GM18505 (cell line): ENCODE measurements at regions not wholly inside any gene's neighbourhood (a gene's known extent, or its start where the extent isn't known, plus 50 kb on each side); places are given as distances from the start of the nearest gene placed in this dataset.

Source experiments
- ATAC-seq: cut with Tn5 transposase; IDR thresholded peaks from one replicate; pipeline ENCODE4 v1.9.1; 2021; ENCODE audit not compliant: unreplicated experiment
- POLR2A ChIP-seq: IDR thresholded peaks from 4 replicates; pipeline ENCODE4 v1.6.1; 2011; ENCODE audit warnings: borderline replicate concordance; ENCODE audit not compliant: insufficient read depth, insufficient read length; ENCODE audit errors: extremely low read depth

DNA sequence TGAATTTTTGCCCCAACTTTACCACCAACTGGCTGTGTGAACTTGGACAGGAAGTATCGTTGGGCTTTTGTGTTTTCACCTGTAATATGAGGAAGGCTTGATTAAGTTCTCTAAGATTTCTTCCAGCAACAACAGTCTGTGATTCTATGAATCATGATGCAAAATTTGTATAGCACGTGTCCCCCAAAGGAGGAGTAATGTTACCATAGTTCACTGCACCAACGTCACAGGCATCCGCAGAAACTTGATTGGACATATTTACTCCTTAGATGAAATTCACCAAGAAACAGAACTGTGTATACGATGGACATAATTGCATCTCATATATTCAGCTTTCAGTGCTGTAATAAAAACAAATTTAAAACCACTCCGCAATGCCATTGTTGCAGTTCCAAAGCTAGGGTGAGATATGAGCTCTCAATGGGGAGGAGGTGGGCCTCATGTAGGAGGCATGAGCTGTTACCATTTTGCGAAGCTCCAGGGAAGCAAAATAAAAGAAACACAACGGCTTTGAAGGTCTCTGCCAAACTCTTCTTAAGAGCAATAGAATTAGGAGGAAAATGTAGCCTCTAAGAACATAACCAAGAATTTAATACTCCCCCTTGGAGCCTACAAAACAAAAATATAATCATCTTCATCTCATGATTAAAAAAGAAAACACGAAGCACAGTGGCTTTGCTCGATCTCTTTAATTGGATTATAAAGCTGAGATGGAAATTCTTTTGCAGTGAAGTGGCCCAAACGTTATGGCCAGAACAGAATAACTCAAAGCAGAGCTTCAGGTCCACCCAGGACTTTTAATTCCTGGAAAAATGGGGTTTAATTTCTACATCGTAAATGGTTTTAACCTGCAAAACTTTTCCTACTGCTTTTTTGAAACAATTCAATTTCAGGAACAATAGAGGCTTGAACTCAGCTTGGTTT is 80.7 kb downstream of the CHST2 start:
- no peak for ATAC-seq
- no peak for TF ChIP-seq POLR2A

DNA sequence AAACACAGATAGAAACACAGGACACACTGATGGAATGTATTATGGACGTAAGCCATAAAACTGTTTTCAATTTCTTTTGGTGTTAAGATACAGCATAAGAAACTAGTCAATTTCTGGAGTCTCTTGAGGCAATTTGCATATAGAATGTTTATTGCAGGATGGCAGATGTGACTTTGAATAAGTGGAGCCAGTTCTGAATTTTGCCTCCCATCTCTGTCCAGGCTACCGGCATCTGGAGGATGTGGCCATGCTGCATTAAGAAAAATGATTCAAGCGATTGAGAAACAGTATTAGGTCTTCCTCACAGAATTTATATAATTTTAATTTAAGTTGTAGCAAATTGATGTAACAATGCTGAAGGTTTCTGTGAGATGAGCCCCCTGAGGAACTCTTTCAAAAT is 81.5 kb downstream of the CHST2 start:
- TF ChIP-seq POLR2A, result no peak
- no peak for ATAC-seq

DNA sequence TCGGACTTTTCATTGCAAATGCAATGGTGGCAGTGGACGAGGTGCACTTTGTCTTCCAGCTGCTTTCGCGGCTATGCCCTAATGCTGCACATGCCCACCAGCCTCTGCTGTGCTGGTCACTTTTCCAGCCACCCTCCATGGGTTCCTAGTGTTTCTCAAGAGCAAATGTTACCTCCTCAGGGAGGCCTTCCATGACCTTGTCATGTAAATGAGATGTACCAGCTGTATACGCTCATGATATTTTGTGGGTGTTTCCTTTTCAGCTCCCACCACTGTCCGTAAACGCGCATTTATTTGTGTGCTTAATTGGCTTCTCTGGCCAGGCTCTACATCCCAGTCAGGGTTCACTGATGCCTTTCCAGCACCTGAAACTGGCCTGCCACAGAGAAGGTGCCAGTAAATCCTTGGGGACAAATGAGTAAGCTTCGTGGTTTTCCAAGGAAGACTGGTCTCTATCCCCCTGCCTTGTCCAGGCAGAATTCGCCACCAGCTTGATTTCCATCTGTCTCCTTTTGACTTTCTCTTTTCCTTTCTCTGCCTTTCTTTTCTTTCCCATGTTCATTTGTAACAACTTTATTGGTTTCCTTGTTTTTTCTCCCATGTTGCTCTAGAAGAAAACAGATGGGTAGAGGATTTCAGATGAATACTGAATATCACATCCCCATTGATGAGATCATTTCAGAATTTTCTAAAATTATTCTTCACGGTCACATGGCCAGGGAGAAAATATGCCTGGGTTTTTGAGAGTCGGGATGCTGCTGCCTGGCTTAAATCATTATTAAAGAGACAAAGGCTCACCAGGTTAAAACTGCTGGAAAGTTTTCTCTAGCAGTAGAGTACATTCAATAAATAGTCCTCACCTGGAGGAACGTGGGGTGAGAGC is 82.5 kb downstream of the CHST2 start:
- no peak for TF ChIP-seq POLR2A
- no peak for ATAC-seq

DNA sequence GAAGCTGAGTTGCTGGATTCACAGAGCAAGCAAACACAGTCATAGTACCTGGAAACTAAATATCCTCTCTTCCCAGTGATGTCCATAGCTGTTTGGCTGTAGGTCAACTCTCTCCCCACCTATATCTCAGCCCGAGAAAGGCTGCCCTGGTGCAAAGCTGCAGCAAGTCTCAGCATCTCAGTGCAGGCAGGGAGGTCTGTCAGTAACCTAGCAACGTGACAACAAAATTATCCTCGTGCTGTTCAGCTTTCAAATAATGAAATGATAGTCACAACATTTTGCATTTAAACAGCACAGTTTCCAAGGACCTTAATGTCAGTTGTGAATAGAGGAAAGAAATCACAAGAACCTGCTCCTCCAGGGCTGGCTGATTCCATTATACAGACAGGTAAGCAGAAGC is 83.6 kb downstream of the CHST2 start:
- ATAC-seq, result no peak
- no peak for TF ChIP-seq POLR2A

DNA sequence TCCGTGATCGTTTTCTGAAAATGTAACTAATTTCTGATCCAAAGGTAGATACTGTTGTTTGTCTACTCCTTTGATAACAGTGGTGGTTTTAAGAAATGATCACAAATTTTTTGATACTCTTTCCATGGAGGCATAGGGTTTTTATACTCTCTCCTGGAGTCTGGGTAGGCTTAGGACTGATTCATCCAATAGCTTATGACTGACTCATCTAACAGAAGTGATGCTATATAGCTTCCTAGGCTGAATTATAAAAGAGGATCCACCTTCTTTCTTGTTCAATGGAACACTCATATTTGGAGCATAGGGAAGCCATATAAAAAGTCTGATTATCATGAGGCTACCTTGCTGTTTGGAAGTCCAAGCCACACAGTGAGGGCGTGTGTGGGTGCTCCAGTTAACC is 84.3 kb downstream of the CHST2 start:
- ATAC-seq, result no peak
- no peak for TF ChIP-seq POLR2A

DNA sequence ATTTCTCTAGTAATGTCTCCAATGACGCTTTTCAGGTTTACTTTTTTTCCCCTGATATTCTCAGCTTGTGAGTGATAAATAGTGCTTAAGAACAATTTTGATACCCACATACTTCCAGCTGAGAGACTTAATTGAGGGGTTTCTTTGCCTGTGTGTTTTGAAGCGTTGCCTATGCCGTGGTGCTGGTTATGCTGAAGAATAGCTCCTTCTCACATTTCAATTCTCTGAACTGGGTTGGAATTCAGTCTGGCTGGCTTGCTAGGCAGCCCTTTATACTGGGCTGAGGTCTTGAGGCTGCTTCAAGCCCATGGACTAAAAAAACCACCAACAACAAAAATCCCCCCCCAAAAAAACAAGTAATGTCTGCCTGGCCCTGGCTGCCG is 87.4 kb downstream of the CHST2 start:
- TF ChIP-seq POLR2A, result no peak
- no peak for ATAC-seq

DNA sequence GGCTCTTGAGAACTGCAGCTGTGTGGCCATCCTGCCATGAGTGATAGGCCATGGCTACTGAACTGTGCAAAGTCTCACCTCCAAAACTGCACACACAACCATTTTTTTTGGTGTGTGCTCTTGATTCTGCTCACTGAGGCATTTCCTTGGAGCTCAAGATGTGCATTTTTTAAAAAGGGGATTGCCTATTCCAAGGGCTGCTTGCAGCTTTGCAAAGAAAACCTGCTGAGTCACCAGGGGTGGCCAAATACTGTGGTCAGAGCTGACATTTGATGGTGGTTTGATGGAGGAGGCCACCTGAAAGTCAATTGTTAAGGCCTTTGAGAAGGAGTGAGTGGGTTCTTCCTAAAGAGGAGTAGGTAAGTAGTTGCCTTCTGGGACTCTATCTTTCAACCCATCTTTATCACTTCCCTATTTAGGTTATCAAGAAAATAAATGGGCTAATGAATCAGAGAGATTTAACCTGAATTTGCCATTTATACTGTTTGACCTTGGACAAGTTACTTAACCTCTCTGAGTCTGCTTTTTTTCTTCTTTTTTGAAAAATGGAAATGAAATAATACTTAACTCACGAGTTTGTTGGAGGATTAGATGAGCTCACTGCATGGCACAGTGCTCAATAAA is 87.9 kb downstream of the CHST2 start:
- peak; percentile 93 for ATAC-seq
- TF ChIP-seq POLR2A, result no peak

DNA sequence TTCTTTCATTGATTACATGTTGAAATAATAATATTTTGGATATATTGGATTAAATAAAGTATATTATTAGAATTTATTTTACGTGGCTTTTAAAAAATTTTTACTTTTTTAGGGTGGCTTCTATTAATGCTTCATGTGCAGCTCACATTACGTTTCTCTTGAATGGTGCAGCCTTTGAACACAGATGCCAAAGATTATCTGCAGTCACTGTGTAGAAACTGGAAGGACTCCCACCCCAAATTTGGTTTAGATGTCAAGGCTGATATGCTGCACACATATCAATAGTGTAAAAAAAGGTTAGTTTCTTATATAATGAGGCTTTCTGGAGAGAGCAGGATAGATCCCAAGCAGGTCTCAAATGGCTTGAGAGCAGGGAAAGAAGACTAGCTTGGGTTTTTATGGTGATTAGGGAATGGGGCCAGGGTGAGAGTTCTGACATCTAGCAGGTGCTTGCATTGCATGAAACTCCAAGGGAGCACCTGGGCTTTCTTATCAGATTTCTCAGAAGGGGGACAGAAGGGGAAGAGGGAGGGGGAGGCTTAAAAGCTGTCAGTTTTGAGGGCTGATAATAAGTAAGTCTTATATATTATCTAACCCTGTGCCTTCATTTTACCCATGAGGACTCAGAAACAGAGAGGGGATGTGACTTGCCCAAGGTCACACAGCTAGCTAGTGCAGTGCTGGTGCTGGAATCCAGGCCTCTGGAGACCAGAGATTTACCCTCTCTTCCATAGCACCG is 89.6 kb downstream of the CHST2 start:
- no peak for TF ChIP-seq POLR2A
- ATAC-seq, result no peak

DNA sequence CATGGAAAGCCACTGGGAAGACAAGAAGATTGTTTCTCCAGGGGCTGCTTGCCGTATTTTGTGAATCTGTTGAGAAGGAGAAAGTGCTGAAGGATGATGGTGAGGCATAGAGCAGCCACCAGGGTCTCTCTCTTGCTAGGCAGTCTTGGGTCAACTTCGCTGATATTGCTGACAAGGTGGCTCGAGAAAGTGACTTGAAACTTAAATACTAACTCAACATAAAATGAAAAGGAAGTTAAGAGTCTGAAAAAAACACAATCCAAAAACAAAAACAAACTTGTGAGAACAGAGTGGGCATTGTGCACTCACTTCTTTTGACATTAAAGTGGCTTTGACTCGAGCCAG is 90.1 kb downstream of the CHST2 start:
- ATAC-seq, result no peak
- TF ChIP-seq POLR2A, result no peak

DNA sequence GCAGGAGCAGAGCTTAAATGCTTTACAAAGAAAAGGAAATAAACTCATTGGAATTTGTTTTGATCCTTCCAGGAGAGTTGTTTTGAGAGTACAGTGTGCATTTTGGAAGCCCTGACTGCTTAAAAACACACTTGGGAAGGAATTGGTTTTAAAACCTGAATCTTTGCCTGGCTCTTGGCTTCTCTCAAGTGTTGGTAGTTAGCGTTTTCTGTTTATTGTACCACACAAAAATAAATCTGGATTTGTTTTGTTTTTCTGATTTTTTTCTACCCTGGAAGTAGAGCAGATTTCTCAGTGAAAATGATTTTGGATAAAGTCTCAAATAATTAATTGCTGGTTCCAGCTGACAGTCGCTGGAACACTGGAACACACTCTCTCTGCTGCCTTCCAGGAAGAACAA is 90.6 kb downstream of the CHST2 start:
- ATAC-seq, result no peak
- TF ChIP-seq POLR2A, result no peak

DNA sequence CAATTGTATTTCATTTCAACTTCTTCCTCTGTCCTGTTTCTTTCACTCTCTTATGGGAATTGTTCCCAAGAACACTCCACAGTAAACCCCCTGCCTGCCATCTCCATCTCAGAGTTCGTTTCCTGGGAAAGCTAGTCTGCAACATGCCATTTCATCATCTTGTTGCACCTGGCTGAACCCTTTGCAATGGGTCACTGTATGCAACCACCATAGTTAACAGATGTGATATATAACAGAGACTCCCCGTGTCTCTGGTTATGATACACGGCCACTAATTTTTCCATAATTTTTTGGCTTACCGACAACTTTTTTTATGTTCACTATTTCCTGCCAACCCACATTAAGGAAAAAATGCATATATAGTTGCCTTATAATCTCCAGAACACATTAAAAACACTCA is 95.5 kb downstream of the CHST2 start:
- no peak for ATAC-seq
- TF ChIP-seq POLR2A, result no peak
